ENCODE measurements at regions not wholly inside any gene's neighbourhood (a gene's known extent, or its start where the extent isn't known, plus 50 kb on each side); places are given as distances from the start of the nearest gene placed in this dataset.

- TF ChIP-seq, protein P1, sequence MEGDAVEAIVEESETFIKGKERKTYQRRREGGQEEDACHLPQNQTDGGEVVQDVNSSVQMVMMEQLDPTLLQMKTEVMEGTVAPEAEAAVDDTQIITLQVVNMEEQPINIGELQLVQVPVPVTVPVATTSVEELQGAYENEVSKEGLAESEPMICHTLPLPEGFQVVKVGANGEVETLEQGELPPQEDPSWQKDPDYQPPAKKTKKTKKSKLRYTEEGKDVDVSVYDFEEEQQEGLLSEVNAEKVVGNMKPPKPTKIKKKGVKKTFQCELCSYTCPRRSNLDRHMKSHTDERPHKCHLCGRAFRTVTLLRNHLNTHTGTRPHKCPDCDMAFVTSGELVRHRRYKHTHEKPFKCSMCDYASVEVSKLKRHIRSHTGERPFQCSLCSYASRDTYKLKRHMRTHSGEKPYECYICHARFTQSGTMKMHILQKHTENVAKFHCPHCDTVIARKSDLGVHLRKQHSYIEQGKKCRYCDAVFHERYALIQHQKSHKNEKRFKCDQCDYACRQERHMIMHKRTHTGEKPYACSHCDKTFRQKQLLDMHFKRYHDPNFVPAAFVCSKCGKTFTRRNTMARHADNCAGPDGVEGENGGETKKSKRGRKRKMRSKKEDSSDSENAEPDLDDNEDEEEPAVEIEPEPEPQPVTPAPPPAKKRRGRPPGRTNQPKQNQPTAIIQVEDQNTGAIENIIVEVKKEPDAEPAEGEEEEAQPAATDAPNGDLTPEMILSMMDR (conservative IDR thresholded peaks at IDR 0.05; ENCODE audit: low read length) = no peak
- TF ChIP-seq EZH2phosphoT487 (IDR thresholded peaks at IDR 0.05; ENCODE audit: borderline replicate concordance, low read depth, low read length) = no peak
These were observed 212.6 kb upstream of the SP4 start for GRCh38 chr7:21215307-21215706.

All from OCI-LY7 (cell line).